ENCODE measurements at regions not wholly inside any gene's neighbourhood (a gene's known extent, or its start where the extent isn't known, plus 50 kb on each side); places are given as distances from the start of the nearest gene placed in this dataset.
"Not testable (repeated sequence)": the region's sequence is repeated elsewhere in the genome, so short reads cannot be mapped to it uniquely, and the experiment has no call there.

- no peaks in the 10 kb centered on the region for H3K9me3 ChIP-seq
- intact Hi-C loops (cut with DNase I), result no loop called here
- DNase-seq (no peak), ATAC-seq (no peak)
- H3K27me3 ChIP-seq, result peaks cover 0 to 7% of the 10 kb centered on the region in 2 donors
- H3K36me3 ChIP-seq, result no peaks in the 10 kb centered on the region
- H3K4me1 ChIP-seq, result no peaks in the 10 kb centered on the region
- H3K27ac ChIP-seq, result no peak overlapping the region
- H3K4me3 ChIP-seq, result no peak overlapping the region
- no peak for TF ChIP-seq CTCF (IDR thresholded peaks at IDR 0.05)
Observed at GRCh38 chr11:115613004-115613403, 108.8 kb upstream of the CADM1 start.

GRCh38 chr11:115612046-115612730 lies 108.0 kb upstream of the CADM1 start:
- ATAC-seq, result no peak
- H3K36me3 ChIP-seq, result no peaks in the 10 kb centered on the region
- intact Hi-C loops (cut with DNase I), result no loop called here
- H3K4me3 ChIP-seq, result no peak overlapping the region
- no peaks in the 10 kb centered on the region for H3K9me3 ChIP-seq
- H3K27me3 ChIP-seq, result peaks cover 0 to 7% of the 10 kb centered on the region in 2 donors
- TF ChIP-seq CTCF (IDR thresholded peaks at IDR 0.05), result no peak
- H3K4me1 ChIP-seq, result no peaks in the 10 kb centered on the region
- no peak for DNase-seq
- no peak overlapping the region for H3K27ac ChIP-seq

- H3K4me1 ChIP-seq, result no peaks in the 10 kb centered on the region
- H3K36me3 ChIP-seq, result no peaks in the 10 kb centered on the region
- DNase-seq, result no peak
- H3K27me3 ChIP-seq, result peaks cover 0 to 13% of the 10 kb centered on the region in 2 donors
- H3K9me3 ChIP-seq, result no peaks in the 10 kb centered on the region
- H3K4me3 ChIP-seq, result no peak overlapping the region
- intact Hi-C loops (cut with DNase I), result no loop called here
- TF ChIP-seq CTCF (IDR thresholded peaks at IDR 0.05), result no peak
- ATAC-seq, result no peak
- H3K27ac ChIP-seq, result no peak overlapping the region
Observed at GRCh38 chr11:115611343-115611742, 107.1 kb upstream of the CADM1 start.

GRCh38 chr11:115610908-115611307 lies 106.7 kb upstream of the CADM1 start:
- Histone ChIP-seq H3K4me3 (no peak overlapping the region), H3K27me3 (peaks cover 0 to 14% of the 10 kb centered on the region in 2 donors), H3K36me3 (no peaks in the 10 kb centered on the region), H3K27ac (no peak overlapping the region), H3K4me1 (no peaks in the 10 kb centered on the region), H3K9me3 (no peaks in the 10 kb centered on the region)
- no peak for ATAC-seq
- DNase-seq, result no peak
- intact Hi-C loops (cut with DNase I), result no loop called here
- TF ChIP-seq CTCF (IDR thresholded peaks at IDR 0.05), result no peak

- H3K4me3 ChIP-seq, result not testable (repeated sequence)
Observed at GRCh38 chr11:115610234-115610633, 106.0 kb upstream of the CADM1 start.

GRCh38 chr11:115608976-115609375 lies 104.8 kb upstream of the CADM1 start:
- intact Hi-C loops (cut with DNase I), result no loop called here
- no peaks in the 10 kb centered on the region for H3K36me3 ChIP-seq
- TF ChIP-seq CTCF (IDR thresholded peaks at IDR 0.05), result no peak
- H3K27me3 ChIP-seq, result peaks cover 0 to 14% of the 10 kb centered on the region in 2 donors
- DNase-seq, result no peak
- no peaks in the 10 kb centered on the region for H3K9me3 ChIP-seq
- ATAC-seq, result no peak
- no peak overlapping the region for H3K4me3 ChIP-seq
- H3K4me1 ChIP-seq, result no peaks in the 10 kb centered on the region
- no peak overlapping the region for H3K27ac ChIP-seq

More at GRCh38 chr11:115610234-115610633, 106.0 kb upstream of the CADM1 start:
- H3K36me3 ChIP-seq; ATAC-seq; H3K27ac ChIP-seq; intact Hi-C loops (cut with DNase I); H3K4me1 ChIP-seq; DNase-seq; H3K9me3 ChIP-seq: not testable (repeated sequence)
- peaks cover 0 to 14% of the 10 kb centered on the region in 2 donors for H3K27me3 ChIP-seq
